ENCODE measurements at regions not wholly inside any gene's neighbourhood (a gene's known extent, or its start where the extent isn't known, plus 50 kb on each side); places are given as distances from the start of the nearest gene placed in this dataset.

DNA sequence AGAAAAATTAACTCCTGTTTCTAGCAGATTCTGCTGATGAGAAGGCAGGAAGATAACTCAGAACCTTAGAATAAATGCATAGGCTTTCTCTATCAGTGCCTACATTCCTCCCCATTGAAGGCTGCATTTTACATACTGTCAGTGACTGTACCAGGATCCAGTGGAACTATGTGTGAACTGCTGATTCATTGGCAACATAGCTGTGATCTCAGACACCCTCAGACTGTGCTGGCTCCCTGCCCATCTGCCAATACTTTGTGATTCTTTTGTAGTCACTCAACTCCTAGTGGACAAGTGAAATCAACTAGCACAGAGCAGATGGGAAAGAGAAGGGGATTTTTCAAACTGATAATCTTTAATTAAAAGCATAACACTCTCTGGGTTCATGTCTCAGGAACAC is 375.8 kb downstream of the MDFIC start:
- TF ChIP-seq, protein P1, sequence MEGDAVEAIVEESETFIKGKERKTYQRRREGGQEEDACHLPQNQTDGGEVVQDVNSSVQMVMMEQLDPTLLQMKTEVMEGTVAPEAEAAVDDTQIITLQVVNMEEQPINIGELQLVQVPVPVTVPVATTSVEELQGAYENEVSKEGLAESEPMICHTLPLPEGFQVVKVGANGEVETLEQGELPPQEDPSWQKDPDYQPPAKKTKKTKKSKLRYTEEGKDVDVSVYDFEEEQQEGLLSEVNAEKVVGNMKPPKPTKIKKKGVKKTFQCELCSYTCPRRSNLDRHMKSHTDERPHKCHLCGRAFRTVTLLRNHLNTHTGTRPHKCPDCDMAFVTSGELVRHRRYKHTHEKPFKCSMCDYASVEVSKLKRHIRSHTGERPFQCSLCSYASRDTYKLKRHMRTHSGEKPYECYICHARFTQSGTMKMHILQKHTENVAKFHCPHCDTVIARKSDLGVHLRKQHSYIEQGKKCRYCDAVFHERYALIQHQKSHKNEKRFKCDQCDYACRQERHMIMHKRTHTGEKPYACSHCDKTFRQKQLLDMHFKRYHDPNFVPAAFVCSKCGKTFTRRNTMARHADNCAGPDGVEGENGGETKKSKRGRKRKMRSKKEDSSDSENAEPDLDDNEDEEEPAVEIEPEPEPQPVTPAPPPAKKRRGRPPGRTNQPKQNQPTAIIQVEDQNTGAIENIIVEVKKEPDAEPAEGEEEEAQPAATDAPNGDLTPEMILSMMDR (IDR thresholded peaks at IDR 0.05; ENCODE audit: low read length), result no peak
- TF ChIP-seq EZH2 (optimal IDR thresholded peaks at IDR 0.05; ENCODE audit: low read depth, low read length), result no peak
